ENCODE measurements at regions not wholly inside any gene's neighbourhood (a gene's known extent, or its start where the extent isn't known, plus 50 kb on each side); places are given as distances from the start of the nearest gene placed in this dataset.

- DNase-seq (ENCODE audit: low read depth in 1 of 2, low spot score in 2 of 2): no peak
- FAIRE-seq: no peak
- CTCF ChIA-PET (ENCODE audit: partially characterized antibody): no interaction called here
- TF ChIP-seq HDAC2 (IDR thresholded peaks at IDR 0.05; ENCODE audit: borderline replicate concordance in 1 of 2, low read depth in 2 of 2, low read length in 2 of 2) (no peak), TAF7 (optimal IDR thresholded peaks at IDR 0.05; ENCODE audit: borderline replicate concordance, low read depth, low read length) (no peak), SIX5 (IDR thresholded peaks at IDR 0.05; ENCODE audit: low read depth, low read length) (no peak), JUN (IDR thresholded peaks at IDR 0.05; ENCODE audit: low read depth, low read length) (no peak), KDM5A (IDR thresholded peaks at IDR 0.05; ENCODE audit: low read length) (no peak), EZH2 (IDR thresholded peaks at IDR 0.05; ENCODE audit: low read depth, low read length, severe bottlenecking) (no peak), SIN3A (conservative IDR thresholded peaks at IDR 0.05 in 1 of 2, IDR thresholded peaks at IDR 0.05 in 1 of 2; ENCODE audit: low read depth in 1 of 2, low read length in 2 of 2) (no peak), ATF2 (IDR thresholded peaks at IDR 0.05; ENCODE audit: low read length) (no peak), BCL11A (IDR thresholded peaks at IDR 0.05; ENCODE audit: low read depth in 2 of 2, low read length in 2 of 2) (no peak)
- H4K20me1 ChIP-seq (replicated peaks in 1 of 2; ENCODE audit: control insufficient read depth in 1 of 2, insufficient read depth in 2 of 2, low read length in 2 of 2): no peaks in the 10 kb centered on the region
- no peak overlapping the region for H3K4me3 ChIP-seq (ENCODE audit: extremely low read depth in 1 of 4, insufficient read depth in 2 of 4, low read depth in 3 of 4, low read length in 4 of 4)
- no peak overlapping the region for H2AFZ ChIP-seq (ENCODE audit: low read length)
- no peak overlapping the region for H4K8ac ChIP-seq (ENCODE audit: extremely low read depth, insufficient read depth, low read length)
- H2AK5ac ChIP-seq (ENCODE audit: low read depth, low read length): no peak overlapping the region; the same call in 1 of the 2 replicates
- no peak overlapping the region for H3K18ac ChIP-seq (ENCODE audit: extremely low read depth, low read length)
- no peak overlapping the region for H3K14ac ChIP-seq (ENCODE audit: insufficient read length)
- H3K27me3 ChIP-seq (replicated peaks in 1 of 4; ENCODE audit: control insufficient read depth in 3 of 4, extremely low read depth in 1 of 4, insufficient read depth in 3 of 4, low read length in 3 of 4): no peaks in the 10 kb centered on the region
- no peak overlapping the region for H3K9ac ChIP-seq (replicated peaks in 1 of 4; ENCODE audit: extremely low read depth in 1 of 4, low read depth in 3 of 4, low read length in 3 of 4)
- no peak overlapping the region for H3K4me2 ChIP-seq (ENCODE audit: insufficient read depth in 1 of 2, low read depth in 2 of 2, low read length in 2 of 2)
- no peak overlapping the region for H3K27ac ChIP-seq (ENCODE audit: low read depth, low read length)
- no peak overlapping the region for H2BK12ac ChIP-seq (ENCODE audit: low read depth, low read length)
- H3K79me1 ChIP-seq (ENCODE audit: low read depth, low read length): no peaks in the 10 kb centered on the region
- H2BK5ac ChIP-seq (ENCODE audit: low read depth, low read length): no peak overlapping the region
- H3K36me3 ChIP-seq (ENCODE audit: control insufficient read depth in 2 of 4, insufficient read depth in 4 of 4, low read length in 3 of 4): no peaks in the 10 kb centered on the region
- H2BK20ac ChIP-seq (ENCODE audit: low read length): no peak overlapping the region
- no peak overlapping the region for H4K5ac ChIP-seq (ENCODE audit: insufficient read length, low read depth, low read length)
- no peak overlapping the region for H3K23ac ChIP-seq (ENCODE audit: insufficient read length)
- no peak overlapping the region for H3K4ac ChIP-seq (replicated peaks; ENCODE audit: insufficient read length, low read depth, low read length)
- no peak overlapping the region for H3K56ac ChIP-seq (replicated peaks; ENCODE audit: insufficient read length, low read depth, low read length)
- POLR2A ChIA-PET (ENCODE audit: partially characterized antibody): no interaction called here
- H3K4me1 ChIP-seq (replicated peaks in 1 of 4; ENCODE audit: control insufficient read depth in 3 of 4, insufficient read depth in 4 of 4, low read length in 3 of 4): peaks cover 0 to 3% (median 0%) of the 10 kb centered on the region in 4 experiments; a peak in 1 of 7 replicates
- H2BK120ac ChIP-seq (replicated peaks; ENCODE audit: low read depth, low read length): no peak overlapping the region
- H3K9me3 ChIP-seq (ENCODE audit: insufficient read depth in 2 of 2, low read depth in 1 of 2, low read length in 1 of 2): peaks cover 2 to 3% of the 10 kb centered on the region in 2 experiments; a peak in 1 of 4 replicates
- no peak overlapping the region for H2BK15ac ChIP-seq (ENCODE audit: low read length)
- H3K23me2 ChIP-seq (ENCODE audit: low read depth, low read length): no peaks in the 10 kb centered on the region; the same call in 1 of the 2 replicates
- no peaks in the 10 kb centered on the region for H3K79me2 ChIP-seq (ENCODE audit: control insufficient read depth in 1 of 2, insufficient read depth in 2 of 2, low read length in 2 of 2)
- no peak overlapping the region for H4K91ac ChIP-seq (replicated peaks; ENCODE audit: insufficient read length, low read length)
Measured at GRCh38 chr11:69351460-69351859, 57.5 kb downstream of the MYEOV start.

Data from H1 (cell line).